ENCODE measurements at regions not wholly inside any gene's neighbourhood (a gene's known extent, or its start where the extent isn't known, plus 50 kb on each side); places are given as distances from the start of the nearest gene placed in this dataset.

DNA sequence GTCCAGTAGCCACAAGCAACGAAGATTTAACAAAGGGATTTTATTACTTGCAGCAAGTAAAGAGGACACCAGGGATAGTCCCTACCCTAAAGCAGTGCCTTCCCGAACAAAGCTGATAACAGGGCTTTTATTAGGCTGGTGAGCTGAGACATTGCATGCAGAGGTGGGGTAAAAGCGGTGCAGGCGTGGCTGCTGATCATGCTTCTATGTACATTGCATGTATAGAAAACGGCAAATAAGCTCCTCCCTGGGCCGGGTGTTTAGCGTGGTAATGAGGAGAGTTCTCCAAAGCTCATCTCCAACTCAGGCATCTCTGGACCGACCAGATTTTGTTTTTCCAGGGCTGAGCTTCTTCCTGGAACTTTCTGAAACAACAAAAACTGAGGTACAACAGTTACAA is 83.5 kb upstream of the CDH4 start:
- TF ChIP-seq, protein P1, sequence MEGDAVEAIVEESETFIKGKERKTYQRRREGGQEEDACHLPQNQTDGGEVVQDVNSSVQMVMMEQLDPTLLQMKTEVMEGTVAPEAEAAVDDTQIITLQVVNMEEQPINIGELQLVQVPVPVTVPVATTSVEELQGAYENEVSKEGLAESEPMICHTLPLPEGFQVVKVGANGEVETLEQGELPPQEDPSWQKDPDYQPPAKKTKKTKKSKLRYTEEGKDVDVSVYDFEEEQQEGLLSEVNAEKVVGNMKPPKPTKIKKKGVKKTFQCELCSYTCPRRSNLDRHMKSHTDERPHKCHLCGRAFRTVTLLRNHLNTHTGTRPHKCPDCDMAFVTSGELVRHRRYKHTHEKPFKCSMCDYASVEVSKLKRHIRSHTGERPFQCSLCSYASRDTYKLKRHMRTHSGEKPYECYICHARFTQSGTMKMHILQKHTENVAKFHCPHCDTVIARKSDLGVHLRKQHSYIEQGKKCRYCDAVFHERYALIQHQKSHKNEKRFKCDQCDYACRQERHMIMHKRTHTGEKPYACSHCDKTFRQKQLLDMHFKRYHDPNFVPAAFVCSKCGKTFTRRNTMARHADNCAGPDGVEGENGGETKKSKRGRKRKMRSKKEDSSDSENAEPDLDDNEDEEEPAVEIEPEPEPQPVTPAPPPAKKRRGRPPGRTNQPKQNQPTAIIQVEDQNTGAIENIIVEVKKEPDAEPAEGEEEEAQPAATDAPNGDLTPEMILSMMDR (conservative IDR thresholded peaks at IDR 0.05; ENCODE audit: low read length), result no peak
- H3K4me3 ChIP-seq (ENCODE audit: low read length), result no peak overlapping the region
- DNase-seq (ENCODE audit: low read depth), result no peak

- no peak for DNase-seq (ENCODE audit: low read depth)
Measured at GRCh38 chr20:61169874-61170273, 82.2 kb upstream of the CDH4 start.

GRCh38 chr20:61170496-61171320 is 81.4 kb upstream of the CDH4 start:
- TF ChIP-seq, protein P1 (conservative IDR thresholded peaks at IDR 0.05; ENCODE audit: low read length), result no peak
- no peak for DNase-seq (ENCODE audit: low read depth)

More at GRCh38 chr20:61169874-61170273, 82.2 kb upstream of the CDH4 start:
- TF ChIP-seq, protein P1 (conservative IDR thresholded peaks at IDR 0.05; ENCODE audit: low read length), result no peak
- H3K4me3 ChIP-seq (ENCODE audit: low read length), result no peak overlapping the region

DNA sequence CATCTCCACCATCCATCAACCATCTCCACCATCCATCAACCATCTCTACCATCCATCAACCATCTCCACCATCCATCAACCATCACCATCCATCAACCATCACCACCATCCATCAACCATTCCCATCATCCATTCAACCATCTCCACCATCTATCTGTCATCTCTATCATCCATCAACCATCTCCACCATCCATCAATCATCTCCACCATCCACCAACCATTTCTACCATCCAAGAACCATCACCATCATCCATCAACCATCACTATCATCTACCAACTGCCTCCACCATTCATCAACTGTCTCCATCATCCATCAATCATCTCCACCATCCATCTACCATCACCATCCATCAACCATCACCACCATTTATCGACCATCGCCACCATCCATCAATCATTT is 78.8 kb upstream of the CDH4 start:
- no peak for DNase-seq (ENCODE audit: low read depth)
- H3K4me3 ChIP-seq (ENCODE audit: low read length), result no peak overlapping the region
- TF ChIP-seq, protein P1 (conservative IDR thresholded peaks at IDR 0.05; ENCODE audit: low read length), result no peak

More at GRCh38 chr20:61170496-61171320, 81.4 kb upstream of the CDH4 start:
- H3K4me3 ChIP-seq (ENCODE audit: low read length), result no peak overlapping the region

- H3K4me3 ChIP-seq (ENCODE audit: low read length), result no peak overlapping the region
- peak; percentile 70 for DNase-seq (ENCODE audit: low read depth)
- TF ChIP-seq, protein P1 (conservative IDR thresholded peaks at IDR 0.05; ENCODE audit: low read length), result no peak
Measured at GRCh38 chr20:61173961-61174725, 77.9 kb upstream of the CDH4 start.

DNA sequence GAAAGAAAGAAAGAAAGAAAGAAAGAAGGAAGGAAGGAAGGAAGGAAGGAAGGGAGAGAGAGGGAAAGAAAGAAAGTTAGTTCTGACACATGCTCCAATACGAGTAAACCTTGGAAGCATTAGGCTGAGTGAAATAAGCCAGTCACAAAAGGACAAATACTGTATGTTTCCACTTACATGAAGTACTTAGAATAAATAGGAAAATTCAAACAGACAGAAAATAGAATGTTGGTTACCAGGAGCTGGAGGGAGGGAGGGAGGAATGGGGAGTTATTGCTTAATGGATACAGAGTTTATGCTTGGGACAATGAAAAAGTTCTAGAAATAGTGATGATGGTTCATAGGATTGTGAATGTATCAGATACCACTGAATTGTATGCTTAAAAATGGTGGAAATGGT is 75.2 kb upstream of the CDH4 start:
- TF ChIP-seq, protein P1 (conservative IDR thresholded peaks at IDR 0.05; ENCODE audit: low read length), result no peak
- DNase-seq (ENCODE audit: low read depth), result no peak
- no peak overlapping the region for H3K4me3 ChIP-seq (ENCODE audit: low read length)

Measured in AG10803 (cell line).